ENCODE measurements at regions not wholly inside any gene's neighbourhood (a gene's known extent, or its start where the extent isn't known, plus 50 kb on each side); places are given as distances from the start of the nearest gene placed in this dataset.

- FAIRE-seq, result no peak
- no peak for DNase-seq (ENCODE audit: extremely low spot score, insufficient read length, low read depth)
Measured at GRCh38 chr12:92089559-92089958, 56.1 kb downstream of the BTG1 start.

- FAIRE-seq (no peak), DNase-seq (ENCODE audit: extremely low spot score, insufficient read length, low read depth) (no peak)
Measured at GRCh38 chr12:92088805-92089204, 56.8 kb downstream of the BTG1 start.

GRCh38 chr12:92085736-92086040 is 60.0 kb downstream of the BTG1 start:
- no peak for DNase-seq (ENCODE audit: extremely low spot score, insufficient read length, low read depth)

GRCh38 chr12:92085040-92085735 is 60.5 kb downstream of the BTG1 start:
- no peak for FAIRE-seq
- no peak for DNase-seq (ENCODE audit: extremely low spot score, insufficient read length, low read depth)

More at GRCh38 chr12:92085736-92086040, 60.0 kb downstream of the BTG1 start:
- FAIRE-seq, result no peak

- DNase-seq (ENCODE audit: extremely low spot score, insufficient read length, low read depth) (no peak), FAIRE-seq (no peak)
Measured at GRCh38 chr12:92080911-92081285, 64.7 kb downstream of the BTG1 start.

GRCh38 chr12:92079054-92079385 is 66.6 kb downstream of the BTG1 start:
- DNase-seq (ENCODE audit: extremely low spot score, insufficient read length, low read depth) (no peak), FAIRE-seq (no peak)

GRCh38 chr12:92078167-92079053 is 67.2 kb downstream of the BTG1 start:
- FAIRE-seq, result no peak

GRCh38 chr12:92077530-92077929 is 68.1 kb downstream of the BTG1 start:
- FAIRE-seq, result no peak
- no peak for DNase-seq (ENCODE audit: extremely low spot score, insufficient read length, low read depth)

More at GRCh38 chr12:92078167-92079053, 67.2 kb downstream of the BTG1 start:
- no peak for DNase-seq (ENCODE audit: extremely low spot score, insufficient read length, low read depth)

- no peak for DNase-seq (ENCODE audit: extremely low spot score, insufficient read length, low read depth)
- no peak for FAIRE-seq
Measured at GRCh38 chr12:92076101-92076500, 69.5 kb downstream of the BTG1 start.

GRCh38 chr12:92075425-92075914 is 70.2 kb downstream of the BTG1 start:
- DNase-seq (ENCODE audit: extremely low spot score, insufficient read length, low read depth) (no peak), FAIRE-seq (no peak)

- no peak for DNase-seq (ENCODE audit: extremely low spot score, insufficient read length, low read depth)
- FAIRE-seq, result no peak
Measured at GRCh38 chr12:92074889-92075288, 70.8 kb downstream of the BTG1 start.

- no peak for DNase-seq (ENCODE audit: extremely low spot score, insufficient read length, low read depth)
- no peak for FAIRE-seq
Measured at GRCh38 chr12:92073094-92073493, 72.6 kb downstream of the BTG1 start.

GRCh38 chr12:92072112-92072511 is 73.5 kb downstream of the BTG1 start:
- no peak for FAIRE-seq
- no peak for DNase-seq (ENCODE audit: extremely low spot score, insufficient read length, low read depth)

- no peak for DNase-seq (ENCODE audit: extremely low spot score, insufficient read length, low read depth)
Measured at GRCh38 chr12:92070864-92071445, 74.7 kb downstream of the BTG1 start.

GRCh38 chr12:92070054-92070863 is 75.4 kb downstream of the BTG1 start:
- no peak for DNase-seq (ENCODE audit: extremely low spot score, insufficient read length, low read depth)
- peak; percentile 75 for FAIRE-seq

More at GRCh38 chr12:92070864-92071445, 74.7 kb downstream of the BTG1 start:
- no peak for FAIRE-seq

- FAIRE-seq, result no peak
- no peak for DNase-seq (ENCODE audit: extremely low spot score, insufficient read length, low read depth)
Measured at GRCh38 chr12:92068459-92068858, 77.2 kb downstream of the BTG1 start.

- FAIRE-seq (peak; percentile 49), DNase-seq (ENCODE audit: extremely low spot score, insufficient read length, low read depth) (no peak)
Measured at GRCh38 chr12:92065639-92066038, 80.0 kb downstream of the BTG1 start.

- DNase-seq (ENCODE audit: extremely low spot score, insufficient read length, low read depth) (no peak), FAIRE-seq (peak; percentile 72)
Measured at GRCh38 chr12:92065018-92065499, 80.6 kb downstream of the BTG1 start.

- DNase-seq (ENCODE audit: extremely low spot score, insufficient read length, low read depth) (no peak), FAIRE-seq (no peak)
Measured at GRCh38 chr12:92064422-92064821, 81.2 kb downstream of the BTG1 start.

GRCh38 chr12:92063641-92064040 is 82.0 kb downstream of the BTG1 start:
- no peak for DNase-seq (ENCODE audit: extremely low spot score, insufficient read length, low read depth)
- FAIRE-seq, result no peak
